Limb (tissue), 2 donors: ENCODE measurements at regions not wholly inside any gene's neighbourhood (a gene's known extent, or its start where the extent isn't known, plus 50 kb on each side); places are given as distances from the start of the nearest gene placed in this dataset.
A peak's percentile ranks its signal among the peaks of the same experiment; 100 is the strongest.
"Not testable (repeated sequence)": the region's sequence is repeated elsewhere in the genome, so short reads cannot be mapped to it uniquely, and the experiment has no call there.

Experiments
- DNase-seq, 2 donors: peaks; one replicate each; pipeline ENCODE4 v3.0.0-alpha.2; 2016; ENCODE audit errors: extremely low spot score in 2 of 2

DNA sequence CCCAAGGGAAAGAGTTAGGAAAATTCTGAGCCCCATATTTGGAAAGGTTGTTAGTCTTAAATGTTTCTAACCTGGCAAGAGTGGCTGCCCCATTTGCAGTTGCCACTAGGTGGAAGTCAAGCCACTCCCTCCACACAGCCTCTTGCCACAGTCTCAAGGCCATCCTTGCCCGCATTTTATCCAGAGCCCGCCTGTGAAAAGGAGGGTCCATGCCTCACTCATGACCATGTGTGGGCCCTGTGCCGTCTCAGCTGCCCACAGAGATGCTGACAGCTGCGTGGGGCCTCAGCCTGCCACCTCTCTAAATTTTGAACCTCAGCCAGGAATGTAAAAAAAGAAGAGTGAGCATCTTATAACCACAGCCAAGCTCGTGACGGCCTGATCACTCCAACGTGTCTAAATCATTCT is 201.5 kb upstream of the FAM241A start:
- DNase-seq: peak; percentile 3 to 27

GRCh38 chr4:111945014-111945413 is 200.2 kb upstream of the FAM241A start:
- no peak for DNase-seq

DNA sequence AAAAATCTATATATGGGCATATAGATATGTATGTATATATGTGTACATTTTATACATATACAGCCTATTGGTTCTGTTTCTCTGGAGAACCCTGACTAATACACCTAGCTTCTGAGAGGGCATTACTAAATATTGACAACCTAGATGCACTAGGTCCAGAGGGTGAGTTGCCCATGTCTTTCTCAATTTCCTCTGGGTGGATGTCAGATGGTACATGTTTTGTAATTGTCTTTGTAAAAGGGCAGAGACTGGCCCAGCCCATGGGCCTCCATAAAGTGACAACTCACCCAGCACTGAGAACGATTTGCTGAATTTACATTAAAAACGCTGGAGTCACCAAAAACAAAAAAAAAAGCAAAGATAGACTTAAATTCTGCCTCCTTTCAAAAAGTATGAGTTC is 198.5 kb upstream of the FAM241A start:
- no peak for DNase-seq

- no peak for DNase-seq
Observed at GRCh38 chr4:111952688-111953087, 192.6 kb upstream of the FAM241A start.

DNA sequence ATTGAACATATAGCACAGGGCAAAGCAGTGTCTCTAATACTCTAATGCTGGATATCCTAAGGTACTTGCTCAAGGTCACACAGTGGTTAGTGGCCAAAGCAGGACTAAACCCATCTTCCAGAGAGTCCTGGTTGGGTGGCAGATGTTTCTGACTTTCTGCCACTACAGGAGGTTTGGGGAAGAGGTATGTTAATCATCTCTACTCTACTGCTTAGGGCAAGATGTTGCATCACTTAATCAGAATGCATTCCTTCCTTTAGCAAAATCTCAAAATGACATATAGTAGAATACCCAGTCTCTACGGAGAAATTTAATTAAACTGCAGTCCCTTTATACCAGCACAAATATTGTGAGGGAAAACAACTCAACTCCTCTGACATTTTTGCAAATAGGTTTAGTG is 190.7 kb upstream of the FAM241A start:
- DNase-seq: no peak

- DNase-seq: no peak
Observed at GRCh38 chr4:111955001-111955400, 190.3 kb upstream of the FAM241A start.

- DNase-seq: no peak
Observed at GRCh38 chr4:111957116-111957515, 188.1 kb upstream of the FAM241A start.

DNA sequence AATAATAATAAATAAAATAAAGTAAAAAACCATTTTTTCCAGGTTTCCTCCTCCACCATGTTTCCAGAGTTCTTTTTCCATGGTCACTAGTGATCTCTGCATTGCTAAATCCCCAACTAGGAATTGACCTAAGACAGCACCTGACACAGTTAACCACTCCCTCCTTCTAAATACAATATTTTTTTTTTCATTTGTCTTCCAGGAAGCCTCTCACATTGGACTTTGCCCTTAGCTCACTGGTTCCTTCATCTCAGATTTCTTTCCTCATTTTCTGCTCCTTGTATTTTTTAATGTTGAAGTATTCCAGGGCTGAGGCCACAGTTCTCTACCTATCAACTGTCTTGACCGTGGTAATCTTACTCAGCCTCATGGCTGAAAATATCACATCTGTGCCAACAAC is 187.3 kb upstream of the FAM241A start:
- DNase-seq: no peak

DNA sequence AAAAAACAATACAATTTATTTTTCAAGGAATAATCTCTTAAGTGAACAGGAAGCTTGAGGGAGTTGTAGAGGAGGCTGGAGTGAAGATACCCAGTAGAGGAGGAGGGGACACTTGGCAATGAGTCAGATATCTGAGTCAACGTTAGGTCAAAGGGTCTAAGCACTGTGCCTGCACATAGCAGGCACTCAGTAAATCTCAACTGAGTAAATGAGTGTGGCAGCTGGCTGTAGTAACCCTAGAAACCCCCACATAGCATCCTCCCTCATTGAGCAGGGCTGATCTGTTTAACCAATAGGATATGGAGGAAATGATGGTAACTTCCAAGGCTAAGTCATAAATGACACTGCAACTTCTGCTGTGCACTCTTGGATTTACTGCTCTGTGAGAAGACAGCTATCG is 186.0 kb upstream of the FAM241A start:
- no peak for DNase-seq

DNA sequence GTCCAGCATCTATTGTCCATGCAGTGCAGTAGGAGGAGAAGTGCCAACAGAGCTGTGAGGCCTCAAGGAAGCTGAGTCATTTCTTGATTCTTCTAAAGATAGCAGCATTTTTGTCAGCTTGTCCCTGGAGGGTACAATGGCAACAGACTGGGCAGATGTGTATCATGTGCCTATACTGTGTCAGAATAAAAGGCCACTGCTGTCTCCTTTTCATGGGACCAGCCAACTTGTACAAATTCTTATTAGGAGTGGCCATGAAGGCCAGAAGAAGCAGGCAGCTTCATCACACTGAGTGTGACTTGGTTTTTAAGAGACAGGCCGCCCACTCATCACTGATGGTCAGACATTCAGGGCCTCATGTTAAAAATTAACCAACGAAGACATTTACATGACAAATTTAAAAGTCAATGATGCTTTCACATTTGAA is 185.0 kb upstream of the FAM241A start:
- DNase-seq: no peak

GRCh38 chr4:111961026-111961425 is 184.2 kb upstream of the FAM241A start:
- not testable (repeated sequence) for DNase-seq

DNA sequence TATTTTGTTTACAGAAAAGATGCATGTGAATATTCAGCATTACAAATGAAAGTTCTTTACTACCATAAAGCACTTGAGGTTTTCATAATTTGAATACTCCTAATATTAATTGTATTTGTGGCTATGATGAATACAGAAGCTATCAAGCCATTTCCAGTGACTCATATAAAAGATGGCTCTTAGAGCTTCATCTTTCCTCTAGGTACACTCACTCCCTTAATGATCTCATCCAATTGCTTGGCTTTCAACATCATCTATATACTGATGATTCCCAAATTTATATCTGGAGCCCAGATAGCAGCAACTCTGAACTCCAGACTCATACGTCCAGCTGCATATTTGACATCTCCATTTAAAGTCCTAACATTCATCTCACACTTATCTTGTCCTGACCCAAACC is 183.4 kb upstream of the FAM241A start:
- no peak for DNase-seq

- no peak for DNase-seq
Observed at GRCh38 chr4:111963158-111963700, 182.0 kb upstream of the FAM241A start.

GRCh38 chr4:111977419-111977965 is 167.8 kb upstream of the FAM241A start:
- no peak for DNase-seq

DNA sequence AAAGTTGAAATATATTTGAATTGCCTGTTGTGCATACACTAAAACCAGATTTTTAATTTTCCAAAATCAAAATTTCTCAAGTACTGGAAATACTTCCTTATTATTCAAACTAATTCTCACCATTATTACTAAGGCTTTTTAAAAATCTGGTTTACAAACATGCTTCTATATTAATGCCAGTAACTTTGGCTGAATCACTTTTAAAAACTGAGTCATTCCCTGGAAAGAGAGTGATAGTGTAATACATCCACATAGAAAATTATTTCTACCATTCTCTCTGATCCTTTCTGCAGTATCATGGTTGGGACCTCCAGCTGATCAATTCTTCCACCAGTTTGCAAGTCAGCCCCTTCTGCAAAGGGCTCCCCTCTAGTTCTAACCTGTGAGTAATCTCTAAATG is 165.3 kb upstream of the FAM241A start:
- DNase-seq: no peak

DNA sequence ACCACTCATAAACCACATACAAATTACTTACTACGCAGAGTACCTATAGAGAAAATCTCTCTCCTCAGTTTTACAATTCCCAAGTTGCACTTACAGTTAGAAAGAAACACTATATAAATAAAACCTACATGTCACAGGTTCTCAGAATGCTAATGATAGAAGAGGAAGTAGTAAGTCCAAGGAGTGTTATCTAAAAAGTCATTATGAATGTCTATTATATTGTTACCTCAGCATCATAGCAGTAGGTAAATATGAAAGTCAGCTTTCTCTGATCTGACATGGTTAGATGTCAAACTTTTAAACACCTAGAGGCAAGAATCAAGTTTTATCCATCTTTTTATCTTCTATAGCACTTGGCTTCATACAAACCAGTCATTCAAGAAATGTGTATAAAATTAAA is 163.2 kb upstream of the FAM241A start:
- no peak for DNase-seq

- DNase-seq: no peak
Observed at GRCh38 chr4:111984169-111984819, 161.0 kb upstream of the FAM241A start.

DNA sequence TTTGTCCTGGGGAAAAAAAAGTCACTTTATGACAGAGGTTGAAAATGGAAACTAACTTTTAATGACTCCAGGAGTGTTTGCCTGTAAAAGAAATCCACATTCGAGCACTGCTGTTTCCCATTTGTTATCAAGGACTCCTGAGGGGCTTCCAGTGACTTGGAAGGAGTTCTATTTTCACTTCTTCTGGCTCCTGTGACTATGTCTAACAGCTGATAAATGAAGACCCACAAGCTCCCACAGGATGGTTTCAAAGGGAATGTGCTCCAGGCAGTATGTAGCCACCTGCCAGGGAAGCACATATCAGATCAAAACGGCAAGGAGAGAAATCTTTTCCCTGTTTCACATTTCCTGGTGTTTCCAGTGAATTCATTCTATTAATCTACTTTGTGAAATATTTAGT is 159.8 kb upstream of the FAM241A start:
- no peak for DNase-seq

DNA sequence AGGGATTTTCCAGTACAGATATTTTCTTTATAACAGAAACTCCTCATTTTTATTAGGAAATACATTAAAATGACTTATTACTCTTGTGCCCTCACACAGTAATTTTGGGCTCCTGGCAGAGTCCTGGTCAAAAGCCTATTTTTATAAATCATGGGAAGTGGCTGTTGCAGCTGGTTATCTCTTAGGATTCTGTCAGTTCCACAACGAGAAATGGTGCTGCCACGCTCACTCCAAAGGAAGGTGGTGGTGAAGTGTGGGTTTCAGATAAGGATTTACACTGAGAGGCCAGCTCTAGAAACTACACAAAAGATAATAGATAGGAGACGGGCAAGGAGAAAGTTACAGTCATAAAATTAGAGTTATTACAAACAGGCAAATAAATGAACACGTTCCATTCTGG is 159.2 kb upstream of the FAM241A start:
- DNase-seq: no peak

GRCh38 chr4:111988514-111988913 is 156.7 kb upstream of the FAM241A start:
- DNase-seq: no peak

GRCh38 chr4:111989817-111990216 is 155.4 kb upstream of the FAM241A start:
- DNase-seq: no peak

GRCh38 chr4:111991163-111991562 is 154.1 kb upstream of the FAM241A start:
- no peak for DNase-seq

DNA sequence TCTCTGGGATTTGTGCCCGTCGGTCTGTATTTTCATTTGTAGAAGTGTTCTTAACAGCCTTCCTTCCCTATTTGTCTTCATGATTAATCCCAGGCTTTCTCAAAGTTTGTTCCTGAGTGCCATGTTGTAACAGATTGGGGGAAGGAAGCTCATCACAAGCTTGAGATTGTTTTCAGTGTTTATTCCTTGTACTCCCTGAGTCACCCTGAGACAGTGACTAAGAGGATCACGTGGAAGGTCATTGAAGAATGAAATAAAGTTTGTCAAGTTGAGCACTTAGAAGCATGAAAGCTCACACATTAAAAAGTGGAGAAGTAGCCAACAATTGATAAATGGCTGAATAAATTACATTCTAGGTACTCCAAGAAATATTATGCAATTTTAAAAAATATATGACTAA is 153.5 kb upstream of the FAM241A start:
- DNase-seq: no peak
